ENCODE measurements at regions not wholly inside any gene's neighbourhood (a gene's known extent, or its start where the extent isn't known, plus 50 kb on each side); places are given as distances from the start of the nearest gene placed in this dataset.

DNA sequence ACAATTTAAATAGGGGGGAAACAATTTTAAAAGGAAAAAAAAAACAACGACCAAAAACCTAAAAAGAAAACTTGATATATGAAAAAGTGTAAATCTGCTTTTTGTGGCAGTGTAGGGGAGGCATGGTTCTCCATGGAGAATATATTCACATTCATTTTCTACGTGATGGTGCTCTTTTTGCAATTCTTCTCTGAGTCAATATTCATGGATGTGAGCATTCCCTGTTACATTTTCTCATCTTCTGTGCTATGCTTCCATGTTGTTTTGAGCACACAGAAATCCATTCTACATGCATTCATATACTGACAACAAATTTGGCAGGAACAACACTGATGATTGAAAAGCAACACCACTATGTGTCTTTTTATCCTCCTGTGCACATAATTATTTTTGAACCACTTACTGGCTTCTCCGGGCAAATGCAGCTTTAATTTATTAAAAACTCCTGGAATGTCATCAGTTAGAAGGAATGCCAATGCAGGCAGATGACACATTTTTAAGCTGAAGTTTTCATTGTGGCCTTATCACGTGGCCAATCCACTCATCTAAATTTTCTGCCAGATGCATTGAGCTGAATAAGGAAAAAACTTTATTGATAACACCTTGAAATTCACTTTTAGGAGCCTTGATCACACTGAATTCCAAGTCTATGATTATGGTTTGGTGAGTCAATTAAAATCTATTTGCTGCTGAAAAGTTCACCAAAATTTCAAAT, 590.6 kb downstream of the NUF2 start:
- TF ChIP-seq, protein P1, sequence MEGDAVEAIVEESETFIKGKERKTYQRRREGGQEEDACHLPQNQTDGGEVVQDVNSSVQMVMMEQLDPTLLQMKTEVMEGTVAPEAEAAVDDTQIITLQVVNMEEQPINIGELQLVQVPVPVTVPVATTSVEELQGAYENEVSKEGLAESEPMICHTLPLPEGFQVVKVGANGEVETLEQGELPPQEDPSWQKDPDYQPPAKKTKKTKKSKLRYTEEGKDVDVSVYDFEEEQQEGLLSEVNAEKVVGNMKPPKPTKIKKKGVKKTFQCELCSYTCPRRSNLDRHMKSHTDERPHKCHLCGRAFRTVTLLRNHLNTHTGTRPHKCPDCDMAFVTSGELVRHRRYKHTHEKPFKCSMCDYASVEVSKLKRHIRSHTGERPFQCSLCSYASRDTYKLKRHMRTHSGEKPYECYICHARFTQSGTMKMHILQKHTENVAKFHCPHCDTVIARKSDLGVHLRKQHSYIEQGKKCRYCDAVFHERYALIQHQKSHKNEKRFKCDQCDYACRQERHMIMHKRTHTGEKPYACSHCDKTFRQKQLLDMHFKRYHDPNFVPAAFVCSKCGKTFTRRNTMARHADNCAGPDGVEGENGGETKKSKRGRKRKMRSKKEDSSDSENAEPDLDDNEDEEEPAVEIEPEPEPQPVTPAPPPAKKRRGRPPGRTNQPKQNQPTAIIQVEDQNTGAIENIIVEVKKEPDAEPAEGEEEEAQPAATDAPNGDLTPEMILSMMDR (IDR thresholded peaks at IDR 0.05; ENCODE audit: borderline replicate concordance, extremely low read depth, low read length, poor library complexity, severe bottlenecking), result no peak
- TF ChIP-seq EZH2 (IDR thresholded peaks at IDR 0.05; ENCODE audit: borderline replicate concordance, low read depth, low read length, severe bottlenecking), result no peak
